Esophagus mucosa (tissue), 1 donor: ENCODE measurements at regions not wholly inside any gene's neighbourhood (a gene's known extent, or its start where the extent isn't known, plus 50 kb on each side); places are given as distances from the start of the nearest gene placed in this dataset.

Experiments
- ATAC-seq: fragments of 200-7000 bp; cut with Tn5 transposase; one replicate; pipeline ENCODE4 v1.9.1; 2020
- donor health status: DM: yes; HTN: yes; CAD: no.

DNA sequence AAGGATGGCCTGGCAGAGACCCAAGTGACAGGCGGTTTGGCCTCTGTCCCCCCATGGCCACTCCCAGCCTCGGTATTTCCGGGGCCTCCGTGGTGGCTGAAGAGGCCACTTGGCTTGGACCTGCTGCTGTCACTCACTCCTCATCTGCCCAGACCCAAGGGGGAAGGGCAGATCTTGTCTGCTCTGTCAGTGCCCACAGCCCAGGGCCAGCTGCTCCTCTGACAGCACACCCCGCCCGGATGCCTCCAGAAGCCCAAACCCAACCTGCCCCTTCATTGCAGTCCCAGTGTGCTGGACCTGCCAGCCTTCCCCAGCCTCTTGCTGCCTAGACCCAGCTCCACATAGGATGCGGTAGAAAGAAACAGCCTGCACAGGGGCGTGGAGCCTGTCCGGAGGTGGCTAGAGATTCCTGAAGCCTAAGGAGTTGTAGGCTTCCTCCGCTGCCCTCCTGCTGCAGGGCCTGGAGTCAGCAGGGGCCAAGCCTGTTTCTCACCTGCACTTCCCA lies 52.0 kb downstream of the MAGEF1 start:
- ATAC-seq = no peak

DNA sequence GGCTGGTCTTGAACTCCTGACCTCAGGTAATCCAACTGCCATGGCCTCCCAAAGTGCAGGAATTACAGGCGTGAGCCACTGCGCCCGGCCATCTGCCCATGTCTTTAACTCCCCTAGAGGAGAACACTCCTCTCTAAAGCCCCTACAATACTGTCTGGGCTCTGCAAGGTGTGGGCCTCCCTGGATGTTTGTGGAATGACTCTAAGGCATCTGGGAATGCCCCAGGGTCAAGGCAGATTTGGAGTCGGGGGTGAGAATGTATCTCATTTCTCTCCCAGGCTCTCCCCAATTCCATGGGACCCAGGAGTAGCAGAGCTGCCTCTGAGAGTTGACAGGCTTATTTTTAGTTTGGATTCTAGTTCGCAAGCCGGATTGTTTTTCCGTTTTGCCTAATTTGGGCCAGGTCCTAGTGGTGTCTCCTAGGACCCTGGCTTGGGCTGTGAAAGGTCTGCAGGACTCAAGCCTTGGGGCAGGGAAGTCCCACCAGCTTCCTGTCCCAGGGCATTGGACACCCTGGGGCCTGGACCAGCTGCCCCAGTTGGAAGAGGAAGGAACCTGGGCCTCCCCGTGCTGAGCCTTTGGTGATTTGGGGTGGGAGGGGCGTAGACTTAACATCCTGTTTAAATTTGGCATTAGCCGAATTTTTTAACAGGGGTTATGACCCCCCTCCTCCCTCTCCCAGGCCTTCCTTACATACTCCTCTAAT lies 53.5 kb downstream of the MAGEF1 start:
- no peak for ATAC-seq

DNA sequence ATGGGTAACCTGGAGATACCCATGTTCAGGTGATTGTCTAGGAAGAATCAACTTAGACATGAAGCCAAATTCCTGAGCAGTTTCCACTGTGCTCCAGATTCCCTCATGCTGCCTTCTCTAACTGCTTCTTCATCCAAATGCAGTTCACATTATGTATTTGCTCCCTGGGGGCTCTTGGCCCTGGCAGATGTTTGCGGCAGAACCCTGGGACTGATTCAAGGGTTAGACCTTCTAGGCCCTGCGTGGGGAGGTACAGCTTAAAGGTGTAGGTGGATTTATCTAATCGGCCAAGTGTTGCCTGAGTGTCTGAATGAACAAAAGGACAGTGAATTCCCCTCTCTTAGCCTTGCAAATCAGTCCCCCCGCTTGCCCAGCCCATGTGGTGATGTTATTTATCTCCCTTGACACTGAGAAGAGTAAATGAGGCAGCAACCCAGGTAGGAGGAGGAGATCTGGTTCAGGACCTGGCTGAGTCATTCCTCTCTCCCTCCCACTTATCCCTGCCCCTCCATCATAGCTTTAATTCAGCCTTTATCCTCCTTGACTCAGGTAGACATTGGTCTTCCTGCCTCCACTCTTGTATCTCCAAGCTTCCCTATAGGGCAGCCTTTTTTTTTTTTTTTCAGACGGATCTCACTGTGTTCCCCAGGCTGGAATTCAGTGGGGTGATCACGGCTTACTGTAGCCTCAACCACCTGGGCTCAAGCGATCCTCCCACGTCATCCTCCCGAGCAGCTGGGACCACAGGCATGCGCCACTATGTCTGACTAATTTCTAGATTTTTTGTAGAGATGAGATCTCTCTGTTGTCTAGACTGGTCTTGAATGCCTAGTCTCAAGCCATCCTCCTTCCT lies 54.8 kb downstream of the MAGEF1 start:
- peak; percentile 46 for ATAC-seq

DNA sequence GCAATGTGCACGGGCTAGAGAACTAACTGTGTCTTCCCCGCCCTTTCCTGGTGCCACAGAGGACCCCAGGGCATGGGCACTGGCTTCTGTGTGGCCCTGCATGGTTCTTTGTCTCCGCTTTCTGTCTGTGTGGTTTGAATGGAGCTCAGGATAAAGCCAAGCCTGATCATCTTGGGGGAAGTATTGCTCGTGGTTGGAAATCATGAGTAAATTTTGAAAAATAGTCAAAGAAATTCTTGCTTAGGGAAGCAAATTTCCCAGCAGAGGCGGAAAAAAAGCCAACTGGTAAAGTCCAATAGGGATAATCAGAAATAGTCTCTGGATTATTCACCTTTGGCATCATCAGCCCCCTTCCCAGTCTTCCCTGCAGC lies 55.4 kb downstream of the MAGEF1 start:
- no peak for ATAC-seq

DNA sequence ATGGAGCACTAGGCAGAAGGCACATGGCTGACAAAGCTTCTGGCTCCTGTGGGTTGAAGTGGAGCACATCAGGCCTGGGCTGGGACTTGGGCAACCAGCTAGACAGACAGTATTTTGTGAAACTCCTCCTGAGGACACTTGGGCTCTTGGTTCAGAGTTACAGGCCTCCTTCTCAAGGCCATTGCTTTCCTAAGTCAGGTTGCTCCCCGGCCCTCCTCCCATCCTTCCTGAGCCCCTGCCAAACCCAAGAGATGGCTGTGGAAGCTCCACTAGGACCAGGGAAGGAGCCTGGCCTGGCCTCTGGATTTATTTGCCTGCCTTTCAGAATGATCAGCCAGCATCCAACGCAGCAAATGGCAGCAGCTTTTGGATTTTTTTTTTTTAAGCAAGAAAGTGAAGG lies 56.3 kb downstream of the MAGEF1 start:
- no peak for ATAC-seq

DNA sequence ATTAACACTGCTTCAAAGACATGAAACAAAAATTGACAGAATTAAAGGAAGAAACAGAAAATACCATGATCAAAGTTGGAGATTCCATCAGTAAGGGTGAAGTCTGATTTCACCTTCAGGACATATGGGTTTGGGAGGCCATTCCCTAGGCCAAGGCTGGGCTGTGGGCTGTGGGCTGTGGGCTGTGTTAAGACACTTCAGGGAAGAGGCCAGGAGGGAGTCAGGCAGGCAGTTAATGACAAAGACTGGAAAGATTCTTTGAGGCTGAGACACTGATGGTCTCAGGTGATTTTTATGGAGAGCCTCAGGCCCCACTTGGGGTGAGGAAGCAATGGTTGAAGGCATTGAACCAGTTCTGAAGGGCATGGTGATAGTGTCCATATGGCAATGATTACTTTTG lies 57.5 kb downstream of the MAGEF1 start:
- no peak for ATAC-seq

DNA sequence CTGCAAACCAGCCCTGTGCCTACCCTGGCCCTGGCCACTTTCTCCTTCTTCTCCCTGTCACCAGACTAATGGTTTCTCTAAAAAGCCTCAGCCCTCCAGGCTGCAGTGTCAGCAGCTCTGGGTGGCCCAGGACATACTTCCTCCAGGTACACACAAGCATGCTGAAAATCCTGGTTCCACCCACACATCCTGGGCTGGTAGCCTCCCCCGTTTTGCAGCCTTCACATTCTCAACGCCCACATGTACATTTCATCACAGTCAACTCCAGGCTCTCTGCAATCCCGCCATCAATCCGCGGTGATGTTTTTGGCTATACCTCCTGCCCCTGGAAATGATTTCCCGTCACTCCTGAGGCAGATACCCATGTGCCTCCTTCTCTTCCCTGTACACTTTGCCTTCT lies 59.4 kb downstream of the MAGEF1 start:
- peak; percentile 82 for ATAC-seq

- peak; percentile 94 for ATAC-seq
Observed at GRCh38 chr3:184651904-184652303, 60.0 kb downstream of the MAGEF1 start.

GRCh38 chr3:184648636-184649035 lies 63.2 kb downstream of the MAGEF1 start:
- no peak for ATAC-seq

DNA sequence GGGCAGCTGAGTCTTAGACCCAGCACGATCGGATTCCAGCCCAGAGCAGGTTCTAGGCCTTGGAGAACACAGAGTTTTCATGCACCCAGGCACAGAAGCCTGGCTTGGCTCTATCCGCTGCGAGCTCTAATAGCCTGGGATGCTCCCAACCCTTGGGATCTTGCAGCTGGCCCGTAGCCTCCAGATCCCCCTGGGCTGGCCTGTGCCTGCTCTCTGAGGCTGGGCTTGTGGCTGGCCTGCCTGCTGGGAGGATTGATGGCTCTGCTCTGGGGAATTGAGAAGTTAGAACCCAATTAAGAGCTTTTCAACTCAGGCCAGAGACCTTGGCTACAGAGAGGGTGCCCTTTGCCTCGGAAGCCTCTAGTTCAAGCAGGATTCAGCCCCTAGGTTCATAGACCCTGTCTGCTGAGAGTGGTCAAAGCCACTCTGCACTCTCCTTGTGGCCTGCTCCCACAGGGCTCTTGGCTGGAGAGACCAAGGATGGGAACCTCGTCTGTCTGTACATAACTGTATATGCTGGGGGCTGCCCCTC lies 64.4 kb downstream of the MAGEF1 start:
- no peak for ATAC-seq

DNA sequence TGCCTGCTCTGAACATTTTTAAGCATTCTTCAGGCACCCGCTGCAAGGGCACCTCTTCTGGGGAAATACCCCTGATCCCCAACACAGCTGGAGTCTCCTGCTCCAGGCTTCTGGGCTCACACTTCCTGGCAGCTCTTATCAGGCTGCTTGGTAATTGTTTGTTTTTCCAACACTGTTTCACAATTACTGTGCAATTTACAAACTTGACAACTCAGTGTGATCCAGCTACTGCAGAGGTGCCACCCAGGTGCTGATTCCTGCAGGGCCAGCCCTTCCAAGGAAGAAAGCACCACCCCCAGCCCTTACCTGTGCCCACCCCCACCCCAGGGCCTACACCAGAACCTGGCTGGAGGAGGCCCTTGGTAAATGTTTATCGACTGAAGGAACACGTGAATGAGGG lies 66.5 kb downstream of the MAGEF1 start:
- ATAC-seq = peak; percentile 71

DNA sequence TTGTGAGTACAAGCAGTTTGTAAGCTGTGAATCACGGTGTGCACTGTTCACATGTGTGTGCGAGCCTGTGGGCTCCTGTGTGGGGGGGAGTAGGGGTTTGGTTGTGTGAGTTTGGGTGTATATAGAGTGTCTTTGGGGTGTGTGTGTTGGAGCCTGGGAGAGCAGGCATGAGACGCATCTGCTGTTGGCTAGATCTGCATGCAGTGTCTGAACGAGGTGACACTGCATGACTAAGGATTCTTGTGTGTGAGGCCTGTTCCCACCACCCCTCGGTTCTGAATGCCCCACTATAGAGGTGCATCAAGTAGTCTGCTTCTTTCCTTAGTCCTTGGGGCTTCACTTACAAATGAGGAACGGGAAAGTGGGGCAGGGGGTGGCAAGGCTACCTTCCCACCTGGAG lies 68.4 kb downstream of the MAGEF1 start:
- no peak for ATAC-seq

DNA sequence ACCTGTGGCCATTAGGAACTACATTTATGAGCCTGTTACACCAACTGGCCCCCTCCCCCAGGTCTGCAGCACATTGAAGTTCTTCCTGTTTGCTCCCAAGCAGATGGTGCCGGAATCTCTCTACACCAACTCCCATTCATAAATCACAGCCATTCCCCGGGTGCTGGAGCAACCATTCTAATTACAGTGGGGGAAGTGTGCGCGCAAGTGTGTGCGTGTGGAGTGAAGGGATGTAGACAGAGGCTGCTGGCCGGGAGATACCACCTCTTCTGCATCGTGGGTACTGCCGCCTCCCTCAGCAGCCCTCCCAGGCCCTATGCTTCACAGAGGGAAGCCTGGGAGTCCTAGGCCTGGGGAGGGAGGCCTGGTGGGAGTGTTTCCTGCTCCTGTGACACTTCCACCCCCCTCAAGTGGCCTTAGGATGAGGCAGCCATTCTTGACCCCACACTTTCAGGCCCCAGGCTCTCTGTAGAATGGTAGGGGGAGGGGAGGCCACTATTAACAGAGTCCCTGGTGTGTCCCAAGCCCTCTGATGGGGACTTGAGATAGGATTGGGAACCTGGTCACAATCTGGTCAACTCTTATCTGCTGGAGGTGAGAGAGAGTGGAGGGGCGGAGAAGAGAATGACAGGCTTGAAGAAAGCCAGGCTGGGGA lies 69.1 kb downstream of the MAGEF1 start:
- no peak for ATAC-seq

- no peak for ATAC-seq
Observed at GRCh38 chr3:184641430-184641829, 70.4 kb downstream of the MAGEF1 start.

DNA sequence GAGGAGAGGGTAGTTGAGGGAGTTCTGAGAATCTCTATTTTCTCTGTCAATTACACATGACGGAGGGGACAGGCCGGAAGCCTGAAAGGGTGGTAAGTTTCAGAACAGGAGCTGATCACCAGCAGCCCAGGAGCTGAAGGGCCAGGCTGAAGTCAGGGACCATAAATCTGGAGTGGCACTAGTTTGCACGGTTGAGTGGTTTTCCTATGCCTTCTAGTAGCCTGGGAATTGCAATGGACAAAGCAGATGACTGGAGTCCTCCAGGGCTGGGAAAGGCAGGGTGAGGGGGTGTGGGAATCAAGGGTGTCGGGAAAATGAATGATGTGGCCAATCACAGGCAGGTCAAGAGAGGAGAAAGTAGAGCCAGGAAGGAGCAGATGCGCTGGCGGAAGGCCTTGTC lies 72.5 kb downstream of the MAGEF1 start:
- no peak for ATAC-seq

DNA sequence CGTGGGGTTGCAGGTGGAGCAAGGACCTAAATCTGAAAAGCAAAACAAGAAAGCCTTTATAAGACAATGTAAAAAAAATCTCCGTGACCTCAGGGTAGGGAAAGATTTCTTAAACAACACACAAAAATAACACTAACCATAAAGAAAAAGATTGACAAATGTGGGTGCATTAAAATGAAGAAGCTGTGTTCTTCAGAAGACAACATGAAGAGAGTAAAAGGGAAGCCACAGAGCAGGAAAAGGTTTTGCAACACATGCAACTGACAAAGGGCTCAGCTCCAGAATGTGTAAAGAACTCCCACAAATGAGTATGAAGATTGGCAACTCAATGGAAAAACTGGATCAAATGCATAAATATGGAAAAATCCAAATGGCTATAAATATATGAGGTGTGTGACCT lies 74.2 kb downstream of the MAGEF1 start:
- no peak for ATAC-seq

DNA sequence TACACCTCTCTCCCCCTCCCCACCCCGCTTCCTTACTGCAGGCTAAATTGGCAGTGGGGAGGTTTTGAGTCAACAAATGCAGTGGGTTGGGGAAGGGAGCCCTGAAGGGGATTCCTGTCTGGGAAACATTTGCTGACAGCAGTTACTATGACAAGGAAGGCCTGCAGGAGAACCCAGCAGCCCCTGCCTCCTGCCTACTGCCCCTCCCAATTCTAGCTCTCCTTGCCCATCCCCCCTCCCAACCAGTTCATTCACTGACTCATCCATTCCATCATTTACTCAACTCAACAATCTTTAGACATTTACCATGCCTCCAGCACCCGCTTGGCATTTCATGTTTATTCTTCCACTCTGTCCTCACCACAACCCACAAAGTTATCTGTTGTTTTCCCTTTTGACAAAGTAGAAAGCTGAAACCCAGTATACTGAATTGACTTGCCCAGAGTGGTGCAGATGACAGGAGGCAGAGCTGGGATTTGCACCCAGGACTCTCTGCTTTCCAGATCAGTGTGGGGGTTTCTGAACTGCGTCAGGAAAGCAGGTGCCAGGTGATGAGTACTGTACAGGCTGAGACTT lies 75.0 kb downstream of the MAGEF1 start:
- peak; percentile 41 for ATAC-seq

- ATAC-seq = peak; percentile 7
Observed at GRCh38 chr3:184635774-184636173, 74.2 kb downstream of the EPHB3 start.

GRCh38 chr3:184635126-184635525 lies 73.5 kb downstream of the EPHB3 start:
- no peak for ATAC-seq

DNA sequence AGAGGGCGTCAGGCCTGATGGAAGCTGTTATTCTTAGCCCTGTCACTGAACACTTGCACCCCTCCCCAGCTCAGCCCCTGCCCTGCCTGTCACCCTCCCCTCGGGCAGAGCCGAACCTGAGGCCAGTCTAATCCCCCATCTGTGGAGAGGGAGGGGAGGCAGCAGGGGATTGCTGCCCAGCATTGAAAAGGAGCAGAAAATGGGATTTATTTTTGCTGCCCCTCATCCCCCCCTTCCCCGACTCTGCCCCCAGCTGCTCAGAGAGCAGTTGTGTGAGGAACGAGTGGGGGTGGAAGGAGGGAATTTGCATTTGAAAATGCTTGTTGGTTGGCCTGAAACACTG lies 71.6 kb downstream of the EPHB3 start:
- no peak for ATAC-seq

DNA sequence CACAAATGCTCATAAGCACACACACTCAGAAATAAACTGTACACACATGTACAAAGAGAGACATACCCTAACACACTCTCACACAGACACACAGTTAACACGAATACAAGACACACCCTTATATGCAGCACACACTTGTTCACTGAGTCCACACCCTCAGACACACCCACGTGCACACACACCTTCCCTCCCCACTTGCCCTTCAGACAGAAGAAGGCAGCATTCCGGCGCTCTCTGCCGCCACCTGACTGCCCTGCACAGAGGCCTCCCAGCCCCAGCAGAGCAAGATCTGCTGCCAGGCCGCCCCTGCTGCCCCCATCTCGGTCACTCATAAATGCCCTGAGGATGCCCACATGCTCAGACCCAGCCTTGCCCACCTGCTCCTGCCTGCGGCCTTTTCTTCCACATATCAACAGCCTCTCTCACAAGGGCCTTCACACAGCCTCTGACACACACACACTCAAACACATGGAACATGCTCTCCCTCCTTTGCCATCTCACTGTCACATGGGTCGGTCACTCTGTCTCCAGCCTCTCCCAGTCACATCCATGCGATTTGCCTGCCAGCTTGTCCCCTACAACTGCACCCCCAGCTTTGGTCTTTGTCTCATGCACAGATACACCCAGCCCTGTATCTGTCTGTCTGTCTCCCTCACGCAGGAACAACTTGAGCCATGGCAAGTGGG lies 71.1 kb downstream of the EPHB3 start:
- peak; percentile 79 for ATAC-seq
